Activated CD4-positive, alpha-beta T cell treated with anti-CD3 and anti-CD28 coated beads, Interleukin-2, amount 10 ng/mL, durations not matched to agents 7 days and 5 days (primary cell): ENCODE measurements at regions not wholly inside any gene's neighbourhood (a gene's known extent, or its start where the extent isn't known, plus 50 kb on each side); places are given as distances from the start of the nearest gene placed in this dataset.
"Not testable (repeated sequence)": the region's sequence is repeated elsewhere in the genome, so short reads cannot be mapped to it uniquely, and the experiment has no call there.

Experiments used
- CTCF ChIA-PET: fragments of 350-600 bp; sonication (Branson Sonifier 250); formaldehyde crosslinking; loops from one replicate; lab custom pipeline; 2021; ENCODE audit warnings: antibody characterized with exemption; lab: Charles Lee
- POLR2A ChIA-PET: fragments of 350-600 bp; sonication (Branson Sonifier 250); formaldehyde crosslinking; loops from one replicate; lab custom pipeline; 2021; ENCODE audit warnings: antibody characterized with exemption; lab: Charles Lee
- DNase-seq: peaks from one replicate; pipeline ENCODE4 v3.0.0-alpha.2; 2020
- H3K27ac Mint-ChIP-seq: one replicate; pipeline ENCODE4 v1.8.0; 2021; ENCODE audit warnings: mild to moderate bottlenecking, moderate library complexity, mixed read lengths
- H3K27me3 Mint-ChIP-seq: one replicate; pipeline ENCODE4 v1.8.0; 2021; ENCODE audit warnings: mixed read lengths
- H3K36me3 Mint-ChIP-seq: one replicate; pipeline ENCODE4 v1.8.0; 2021; ENCODE audit warnings: low read depth, mixed read lengths
- H3K4me1 Mint-ChIP-seq: one replicate; pipeline ENCODE4 v1.8.0; 2021; ENCODE audit warnings: mixed read lengths
- H3K4me3 Mint-ChIP-seq: one replicate; pipeline ENCODE4 v1.8.0; 2021; ENCODE audit warnings: mild to moderate bottlenecking, moderate library complexity, mixed read lengths
- H3K9me3 Mint-ChIP-seq: one replicate; pipeline ENCODE4 v1.8.0; 2021; ENCODE audit warnings: mixed read lengths

DNA sequence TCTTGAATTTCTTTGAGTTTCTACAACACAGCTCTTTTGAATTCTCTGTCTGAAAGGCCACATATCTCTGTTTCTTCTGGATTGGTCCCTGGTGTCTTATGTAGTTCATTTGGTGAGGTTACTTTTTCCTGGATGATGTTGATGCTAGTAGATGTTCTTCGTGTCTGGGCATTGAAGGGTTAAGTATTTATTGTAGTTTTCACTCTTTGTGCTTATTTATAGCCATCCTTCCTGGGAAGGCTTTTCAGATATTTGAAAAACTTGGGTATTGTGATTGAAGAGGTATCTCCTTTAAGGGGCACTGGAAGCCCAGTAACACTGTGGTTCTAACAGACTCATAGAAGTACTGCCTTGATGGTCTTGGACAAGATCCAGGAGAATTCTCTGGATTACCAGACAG lies 338.5 kb upstream of the SPRY2 start:
- Mint-ChIP-seq H3K4me3 (no peak overlapping the region), H3K36me3 (no peaks in the 10 kb centered on the region), H3K4me1 (no peaks in the 10 kb centered on the region), H3K9me3 (peaks cover 4% of the 10 kb centered on the region), H3K27me3 (no peaks in the 10 kb centered on the region), H3K27ac (no peak overlapping the region)
- POLR2A ChIA-PET, result no interaction called here
- no peak for DNase-seq
- CTCF ChIA-PET, result no interaction called here

- no peak overlapping the region for H3K27ac Mint-ChIP-seq
- DNase-seq, result no peak
- ChIA-PET CTCF (no interaction called here), POLR2A (no interaction called here)
- H3K36me3 Mint-ChIP-seq, result no peaks in the 10 kb centered on the region
- H3K4me3 Mint-ChIP-seq, result no peak overlapping the region
- peaks cover 10% of the 10 kb centered on the region for H3K9me3 Mint-ChIP-seq
- H3K27me3 Mint-ChIP-seq, result no peaks in the 10 kb centered on the region
- H3K4me1 Mint-ChIP-seq, result no peaks in the 10 kb centered on the region
Measured at GRCh38 chr13:80677227-80677626, 336.3 kb upstream of the SPRY2 start.

DNA sequence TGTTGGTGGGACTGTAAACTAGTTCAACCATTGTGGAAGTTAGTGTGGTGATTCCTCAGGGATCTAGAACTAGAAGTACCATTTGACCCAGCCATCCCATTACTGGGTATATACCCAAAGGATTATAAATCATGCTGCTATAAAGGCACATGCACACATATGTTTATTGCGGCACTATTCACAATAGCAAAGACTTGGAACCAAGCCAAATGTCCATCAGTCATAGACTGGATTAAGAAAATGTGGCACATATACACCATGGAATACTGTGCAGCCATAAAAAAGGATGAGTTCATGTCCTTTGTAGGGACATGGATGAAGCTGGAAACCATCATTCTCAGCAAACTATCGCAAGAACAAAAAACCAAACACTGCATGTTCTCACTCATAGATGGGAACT lies 334.5 kb upstream of the SPRY2 start:
- H3K4me3 Mint-ChIP-seq, H3K27me3 Mint-ChIP-seq, H3K4me1 Mint-ChIP-seq, POLR2A ChIA-PET, DNase-seq, H3K36me3 Mint-ChIP-seq, H3K27ac Mint-ChIP-seq, CTCF ChIA-PET: not testable (repeated sequence)
- peaks cover 10% of the 10 kb centered on the region for H3K9me3 Mint-ChIP-seq

DNA sequence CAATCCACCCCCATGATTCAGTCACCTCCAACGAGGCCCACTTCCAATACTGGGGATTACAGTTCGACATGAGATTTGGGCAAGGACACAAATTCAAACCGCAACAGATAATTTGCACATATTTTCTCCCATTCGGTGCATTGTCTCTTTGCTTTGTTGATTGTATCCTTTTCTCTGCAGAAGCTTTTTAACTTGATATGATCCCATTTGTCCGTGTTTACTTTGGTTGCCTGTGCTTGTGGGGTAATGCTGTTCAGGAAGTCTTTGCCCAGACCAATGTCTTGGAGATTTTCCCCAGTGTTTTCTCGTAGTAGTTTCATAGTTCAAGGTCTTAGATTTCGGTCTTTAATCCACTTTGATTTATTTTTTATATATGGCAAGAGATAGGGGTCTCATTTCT lies 330.8 kb upstream of the SPRY2 start:
- H3K36me3 Mint-ChIP-seq, result no peaks in the 10 kb centered on the region
- H3K4me3 Mint-ChIP-seq, result no peak overlapping the region
- ChIA-PET POLR2A (no interaction called here), CTCF (no interaction called here)
- no peaks in the 10 kb centered on the region for H3K4me1 Mint-ChIP-seq
- H3K9me3 Mint-ChIP-seq, result peaks cover 6% of the 10 kb centered on the region
- H3K27ac Mint-ChIP-seq, result no peak overlapping the region
- H3K27me3 Mint-ChIP-seq, result no peaks in the 10 kb centered on the region
- no peak for DNase-seq

DNA sequence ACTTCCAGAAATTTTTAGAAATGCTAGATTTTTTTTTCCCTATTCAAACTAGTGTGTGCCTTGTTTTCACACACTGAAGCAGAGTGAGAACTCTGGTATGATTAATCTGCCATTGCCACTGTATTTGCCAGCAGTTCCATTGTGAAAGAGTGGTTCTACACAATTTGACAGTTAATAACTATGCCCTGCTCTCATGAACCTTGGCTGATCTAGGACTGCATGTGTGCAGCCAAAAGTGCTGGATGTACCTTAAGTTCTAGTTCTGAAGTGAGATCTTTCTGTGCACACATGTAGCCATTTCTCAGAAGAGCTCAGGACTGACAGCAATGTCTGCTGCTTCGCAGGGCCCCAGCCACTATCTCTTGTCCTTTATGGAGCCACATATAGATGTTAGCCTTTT lies 328.2 kb upstream of the SPRY2 start:
- no peak overlapping the region for H3K27ac Mint-ChIP-seq

DNA sequence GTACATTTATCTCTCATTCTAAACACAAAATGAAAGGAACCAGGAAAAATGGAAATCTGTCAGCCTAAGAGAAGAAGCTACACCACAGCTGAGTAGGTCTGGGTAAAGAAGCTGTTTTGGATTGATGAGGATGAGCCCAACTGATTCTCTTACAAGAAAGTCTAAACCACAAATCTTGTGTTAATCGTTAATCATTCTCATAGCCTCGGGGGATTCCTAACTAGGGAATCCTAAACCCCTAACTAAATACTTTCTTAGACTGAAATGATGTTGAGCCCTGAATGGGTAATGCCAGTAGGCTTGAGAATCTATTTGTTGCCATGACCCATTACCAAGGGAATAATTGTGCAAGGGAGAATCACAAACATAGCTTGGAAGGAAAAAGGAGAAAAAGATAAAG lies 327.5 kb upstream of the SPRY2 start:
- H3K9me3 Mint-ChIP-seq, result peaks cover 5% of the 10 kb centered on the region
- CTCF ChIA-PET, result no interaction called here
- H3K27ac Mint-ChIP-seq, result no peak overlapping the region
- H3K36me3 Mint-ChIP-seq, result no peaks in the 10 kb centered on the region
- H3K4me3 Mint-ChIP-seq, result no peak overlapping the region
- no peak for DNase-seq
- POLR2A ChIA-PET, result no interaction called here
- no peaks in the 10 kb centered on the region for H3K4me1 Mint-ChIP-seq
- no peaks in the 10 kb centered on the region for H3K27me3 Mint-ChIP-seq

More for the DNA sequence above, 328.2 kb upstream of the SPRY2 start:
- DNase-seq, result no peak
- Mint-ChIP-seq H3K4me3 (no peak overlapping the region), H3K4me1 (no peaks in the 10 kb centered on the region), H3K9me3 (peaks cover 6% of the 10 kb centered on the region), H3K27me3 (no peaks in the 10 kb centered on the region), H3K36me3 (no peaks in the 10 kb centered on the region)
- CTCF ChIA-PET, result no interaction called here
- POLR2A ChIA-PET, result no interaction called here

DNA sequence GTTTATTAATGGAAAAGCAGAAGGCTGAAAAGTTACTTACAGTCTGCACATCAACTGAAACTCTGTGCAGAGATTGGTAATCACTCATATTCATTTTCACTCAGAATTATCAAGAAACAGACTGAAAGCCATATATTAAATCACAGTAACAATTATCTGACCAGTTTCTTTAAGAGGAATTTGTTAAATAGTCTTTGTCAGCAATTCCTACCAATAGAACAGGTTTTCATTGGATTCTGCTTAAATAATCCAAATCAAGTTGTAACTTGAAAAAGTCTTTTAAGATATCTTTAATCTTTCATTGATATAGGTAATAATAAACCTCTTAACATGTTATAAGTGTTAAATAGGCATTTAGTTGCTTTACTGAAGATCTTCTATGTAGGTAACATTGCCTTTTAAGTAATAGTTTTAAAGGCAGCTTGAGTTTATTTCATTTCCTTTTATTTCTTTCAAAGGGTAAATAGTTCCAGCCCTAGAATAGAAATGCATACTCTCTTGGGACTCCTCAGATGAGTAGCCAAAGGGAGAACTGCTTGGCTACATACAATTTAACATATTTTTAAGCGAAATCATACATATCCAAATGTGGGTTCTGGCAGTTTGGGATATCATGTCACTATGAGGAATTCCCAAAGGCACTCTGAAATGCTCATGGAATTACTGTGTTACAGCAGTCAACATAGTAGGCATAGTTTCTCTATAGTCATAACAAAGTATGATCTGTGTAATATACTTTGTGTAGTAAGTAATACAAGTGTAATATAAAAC lies 326.0 kb upstream of the SPRY2 start:
- H3K4me1 Mint-ChIP-seq, result no peaks in the 10 kb centered on the region
- ChIA-PET POLR2A (no interaction called here), CTCF (no interaction called here)
- H3K9me3 Mint-ChIP-seq, result no peaks in the 10 kb centered on the region
- DNase-seq, result no peak
- no peak overlapping the region for H3K4me3 Mint-ChIP-seq
- no peaks in the 10 kb centered on the region for H3K36me3 Mint-ChIP-seq
- no peak overlapping the region for H3K27ac Mint-ChIP-seq
- H3K27me3 Mint-ChIP-seq, result no peaks in the 10 kb centered on the region

DNA sequence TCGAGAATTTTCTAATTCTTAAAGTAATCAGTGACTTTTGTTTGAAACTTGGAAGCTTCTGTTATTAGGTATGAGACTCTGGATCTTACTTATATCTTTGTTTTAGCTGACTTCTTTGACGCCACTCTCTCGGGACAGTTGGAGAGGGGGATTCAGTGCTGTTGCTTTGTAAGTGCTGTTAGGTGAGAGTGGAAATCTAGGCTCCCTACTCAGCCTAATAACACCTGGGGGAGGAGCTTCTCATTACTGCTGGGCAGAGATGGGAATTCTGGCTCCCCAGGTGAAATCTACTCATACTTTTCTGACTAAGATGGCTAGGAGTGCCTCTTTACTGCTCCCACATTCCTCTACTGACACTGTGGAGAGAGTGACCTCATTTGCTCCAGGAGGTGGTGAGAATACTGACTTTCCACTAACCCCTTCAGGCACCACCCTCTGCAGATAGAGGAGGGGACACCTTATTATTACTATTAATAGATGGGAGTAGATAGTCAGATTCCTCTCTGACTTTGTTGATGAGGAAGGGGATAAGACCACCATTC lies 324.9 kb upstream of the SPRY2 start:
- no peaks in the 10 kb centered on the region for H3K36me3 Mint-ChIP-seq
- no peak overlapping the region for H3K4me3 Mint-ChIP-seq
- ChIA-PET CTCF (no interaction called here), POLR2A (no interaction called here)
- DNase-seq, result no peak
- H3K4me1 Mint-ChIP-seq, result no peaks in the 10 kb centered on the region
- no peak overlapping the region for H3K27ac Mint-ChIP-seq
- H3K27me3 Mint-ChIP-seq, result no peaks in the 10 kb centered on the region
- H3K9me3 Mint-ChIP-seq, result no peaks in the 10 kb centered on the region

DNA sequence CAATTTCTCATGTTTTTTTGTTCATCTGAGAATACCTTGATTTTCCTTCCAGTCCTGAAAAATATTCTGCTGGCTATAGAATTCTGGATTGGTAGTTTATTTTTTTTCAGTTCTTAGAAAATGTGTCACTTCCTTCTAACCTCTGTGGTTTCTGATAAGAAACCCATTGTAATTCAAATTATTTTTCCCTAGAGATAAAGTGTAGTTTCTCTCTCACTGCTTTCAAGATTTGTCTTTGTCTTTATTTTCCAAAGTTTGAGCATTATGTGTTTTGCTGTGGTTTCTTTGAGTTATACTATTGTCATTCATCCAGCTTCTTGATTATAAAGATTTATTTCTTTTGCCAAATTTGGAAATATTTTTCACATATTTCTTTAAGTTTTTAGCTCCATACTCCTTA lies 324.0 kb upstream of the SPRY2 start:
- ChIA-PET CTCF (no interaction called here), POLR2A (no interaction called here)
- Mint-ChIP-seq H3K36me3 (no peaks in the 10 kb centered on the region), H3K4me3 (no peak overlapping the region), H3K4me1 (no peaks in the 10 kb centered on the region), H3K27ac (no peak overlapping the region), H3K9me3 (no peaks in the 10 kb centered on the region), H3K27me3 (no peaks in the 10 kb centered on the region)
- no peak for DNase-seq

GRCh38 chr13:80663788-80664187 lies 322.9 kb upstream of the SPRY2 start:
- POLR2A ChIA-PET, result no interaction called here
- H3K27me3 Mint-ChIP-seq, result no peaks in the 10 kb centered on the region
- no peaks in the 10 kb centered on the region for H3K36me3 Mint-ChIP-seq
- peaks cover 3% of the 10 kb centered on the region for H3K9me3 Mint-ChIP-seq
- no peak for DNase-seq
- H3K27ac Mint-ChIP-seq, result no peak overlapping the region
- CTCF ChIA-PET, result no interaction called here
- H3K4me1 Mint-ChIP-seq, result no peaks in the 10 kb centered on the region
- no peak overlapping the region for H3K4me3 Mint-ChIP-seq

DNA sequence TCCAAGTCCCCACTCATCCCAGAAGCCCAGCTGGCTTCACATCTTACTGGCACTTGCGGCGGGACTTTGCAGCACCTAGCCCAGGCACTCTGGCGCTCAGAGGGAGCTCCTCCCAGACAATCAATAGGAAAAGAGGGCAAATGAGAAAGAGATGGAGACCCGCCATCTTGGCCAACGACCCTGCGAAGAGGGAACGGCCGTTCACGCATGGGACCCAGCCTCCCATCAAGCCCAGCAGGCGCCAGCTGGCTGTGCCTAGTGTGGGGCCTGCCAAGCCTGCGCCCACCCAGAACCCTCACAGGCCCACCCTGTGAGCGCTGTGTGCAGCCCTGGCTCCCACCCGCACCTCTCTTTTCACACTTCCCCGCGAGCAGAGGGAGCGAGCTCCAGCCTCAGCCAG lies 317.8 kb upstream of the SPRY2 start:
- Mint-ChIP-seq H3K27me3 (no peaks in the 10 kb centered on the region), H3K27ac (no peak overlapping the region), H3K4me3 (no peak overlapping the region), H3K36me3 (no peaks in the 10 kb centered on the region), H3K9me3 (peaks cover 15% of the 10 kb centered on the region), H3K4me1 (no peaks in the 10 kb centered on the region)
- POLR2A ChIA-PET, result no interaction called here
- CTCF ChIA-PET, result interaction anchor here (1.1 kb wide), 1 partner anchor 12 kb away, joined by 5 read pairs; no protein-coding TSS in a partner anchor
- no peak for DNase-seq

DNA sequence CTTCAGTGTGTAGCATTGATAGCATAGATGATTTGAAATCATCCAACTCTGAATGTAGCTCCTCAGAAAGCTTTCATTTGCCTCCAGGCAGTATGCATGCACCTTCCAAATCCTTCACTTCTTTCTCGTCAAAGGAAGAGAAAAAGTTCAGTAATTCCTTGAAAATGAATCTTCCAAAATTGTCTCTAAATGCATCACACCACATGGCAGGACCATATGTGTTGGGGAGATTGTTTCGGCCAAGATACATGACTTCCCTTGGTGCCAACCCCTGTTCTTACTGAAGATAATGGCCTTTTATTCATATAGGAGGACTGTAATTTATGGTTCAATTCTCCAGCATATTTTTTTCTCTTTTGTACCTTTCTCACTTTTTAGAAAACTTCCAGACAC lies 315.6 kb upstream of the SPRY2 start:
- ChIA-PET CTCF (no interaction called here), POLR2A (no interaction called here)
- no peak for DNase-seq
- no peaks in the 10 kb centered on the region for H3K36me3 Mint-ChIP-seq
- H3K27me3 Mint-ChIP-seq, result no peaks in the 10 kb centered on the region
- H3K4me3 Mint-ChIP-seq, result no peak overlapping the region
- peaks cover 15% of the 10 kb centered on the region for H3K9me3 Mint-ChIP-seq
- no peak overlapping the region for H3K27ac Mint-ChIP-seq
- no peaks in the 10 kb centered on the region for H3K4me1 Mint-ChIP-seq

DNA sequence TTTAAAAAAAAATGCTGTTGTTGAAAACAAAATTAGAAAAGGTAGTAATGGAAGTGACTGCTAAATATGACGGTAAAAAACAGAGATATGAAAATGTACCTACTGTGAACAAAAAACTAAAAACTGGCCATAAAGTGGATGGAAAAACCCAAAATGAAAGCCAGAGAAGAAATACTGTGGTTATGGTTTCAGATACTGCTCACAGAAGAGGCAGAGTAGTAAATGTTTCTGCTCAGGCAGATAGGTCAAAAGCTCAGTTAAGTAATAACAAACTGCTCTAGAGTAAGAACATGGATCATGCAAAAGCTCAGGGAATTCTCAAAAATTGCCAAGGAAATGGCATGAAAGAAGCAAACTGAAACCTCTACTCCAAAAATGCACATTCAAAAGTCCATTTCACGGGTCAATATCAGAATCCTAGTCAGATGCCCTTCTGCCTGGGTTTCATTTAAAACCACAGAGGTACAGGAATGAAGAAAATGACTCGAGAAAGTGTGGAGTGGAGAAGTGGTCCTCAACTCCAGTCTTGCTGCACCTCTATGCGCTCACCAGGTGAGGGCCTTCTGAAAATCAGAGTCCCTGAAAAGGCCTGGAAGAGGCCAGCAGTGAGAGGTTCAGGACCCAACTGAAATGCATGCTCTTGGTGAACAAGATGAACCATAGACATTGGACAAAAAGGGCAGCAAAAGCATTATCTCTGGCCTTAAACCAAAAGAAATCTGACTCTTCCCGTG lies 315.0 kb upstream of the SPRY2 start:
- Mint-ChIP-seq H3K4me3 (no peak overlapping the region), H3K36me3 (no peaks in the 10 kb centered on the region), H3K9me3 (peaks cover 15% of the 10 kb centered on the region), H3K27ac (no peak overlapping the region), H3K4me1 (no peaks in the 10 kb centered on the region), H3K27me3 (no peaks in the 10 kb centered on the region)
- CTCF ChIA-PET, result no interaction called here
- no peak for DNase-seq
- POLR2A ChIA-PET, result no interaction called here
